SK-N-SH (cell line): ENCODE measurements at regions not wholly inside any gene's neighbourhood (a gene's known extent, or its start where the extent isn't known, plus 50 kb on each side); places are given as distances from the start of the nearest gene placed in this dataset.

ENCODE experiments used
- CTCF ChIA-PET: fragments of 300-600, 350-600 bp; formaldehyde crosslinking; extraction: SDS; loops from one replicate; lab custom pipeline; 2021; lab: Yijun Ruan, JAX
- POLR2A ChIA-PET: fragments of 350-600 bp; sonication (Branson Sonifier 250); formaldehyde crosslinking; extraction: SDS; loops from one replicate; lab custom pipeline; 2020; ENCODE audit warnings: antibody characterized with exemption, inconsistent platforms; lab: Yijun Ruan, JAX
- DNase-seq: peaks from one replicate; pipeline ENCODE4 v3.0.0; 2012
- H2AFZ ChIP-seq: fragments of 200-600 bp; sonication (generic); 2 replicates; pipeline ENCODE4 v1.8.1; 2016; ENCODE audit warnings: antibody characterized with exemption, mild to moderate bottlenecking, low read depth
- H3F3A ChIP-seq: fragments of 200-600 bp; sonication (generic); replicated peaks from 2 replicates; pipeline ENCODE3; 2016; ENCODE audit warnings: antibody characterized with exemption, mild to moderate bottlenecking; ENCODE audit not compliant: insufficient read depth
- H3K27ac ChIP-seq, 2 experiments: fragments of 200-500 bp in 1 of 2; fragments of 200-600 bp in 1 of 2; sonication (Bioruptor generic) in 1 of 2; sonication (generic), shearing (Covaris generic) in 1 of 2; 2 replicates each; pipeline versions ENCODE4 v1.5.1 to v1.6.1; 2014 to 2016; ENCODE audit warnings: low read depth in 2 of 2, inconsistent platforms in 1 of 2, low read length in 1 of 2, mild to moderate bottlenecking in 1 of 2, mixed read lengths in 1 of 2
- H3K27me3 ChIP-seq: fragments of 200-600 bp; sonication (generic), shearing (Covaris generic); 2 replicates; pipeline ENCODE4 v1.6.1; 2016; ENCODE audit warnings: mixed run types; ENCODE audit not compliant: insufficient read depth
- H3K36me3 ChIP-seq, 2 experiments: fragments of 200-500 bp in 1 of 2; fragments of 200-600 bp in 1 of 2; sonication (Bioruptor generic) in 1 of 2; sonication (generic) in 1 of 2; replicated peaks in 1 of 2; 2 replicates each; pipeline versions ENCODE3 to v1.5.1; 2014 to 2016; ENCODE audit warnings: low read length in 1 of 2, mild to moderate bottlenecking in 1 of 2; ENCODE audit not compliant: insufficient read depth in 2 of 2, control insufficient read depth in 1 of 2
- H3K4me1 ChIP-seq, 2 experiments: fragments of 200-500 bp in 1 of 2; fragments of 200-600 bp in 1 of 2; sonication (Bioruptor generic) in 1 of 2; sonication (generic), shearing (Covaris generic) in 1 of 2; 2 replicates each; pipeline versions ENCODE4 v1.5.1 to v1.6.1; 2014 to 2016; ENCODE audit warnings: low read depth in 1 of 2, low read length in 1 of 2, mixed run types in 1 of 2; ENCODE audit not compliant: insufficient read depth in 2 of 2, control insufficient read depth in 1 of 2
- H3K4me2 ChIP-seq: fragments of 200-600 bp; sonication (generic), shearing (Covaris generic); 2 replicates; pipeline ENCODE4 v1.6.1; 2017; ENCODE audit warnings: mixed run types
- H3K4me3 ChIP-seq, 2 experiments: fragments of 200-500 bp in 1 of 2; fragments of 200-600 bp in 1 of 2; sonication (Bioruptor generic) in 1 of 2; sonication (generic), shearing (Covaris generic) in 1 of 2; 2 replicates each; pipeline versions ENCODE4 v1.5.1 to v1.8.1; 2014 to 2016; ENCODE audit warnings: low read depth in 2 of 2, inconsistent platforms in 1 of 2, low read length in 1 of 2, mild to moderate bottlenecking in 1 of 2, mixed read lengths in 1 of 2, moderate library complexity in 1 of 2
- H3K79me2 ChIP-seq: fragments of 200-600 bp; sonication (generic); 2 replicates; pipeline ENCODE4 v1.8.1; 2017; ENCODE audit warnings: mild to moderate bottlenecking; ENCODE audit not compliant: insufficient read depth
- H3K9ac ChIP-seq: fragments of 200-600 bp; sonication (generic); 2 replicates; pipeline ENCODE4 v1.6.1; 2017; ENCODE audit warnings: mixed run types
- H3K9me2 ChIP-seq: fragments of 200-600 bp; sonication (generic); 2 replicates; pipeline ENCODE4 v1.6.1; 2017; ENCODE audit warnings: mixed run types
- H3K9me3 ChIP-seq: fragments of 200-600 bp; sonication (generic); 2 replicates; pipeline ENCODE4 v1.6.1; 2017; ENCODE audit warnings: mixed run types, mild to moderate bottlenecking, moderate library complexity
- H4K20me1 ChIP-seq: fragments of 200-600 bp; sonication (generic); 2 replicates; pipeline ENCODE4 v1.6.1; 2017; ENCODE audit warnings: mild to moderate bottlenecking, mixed run types; ENCODE audit not compliant: insufficient read depth
- CHD2 ChIP-seq: fragments of 150-350 bp; IDR thresholded peaks from 2 replicates; pipeline ENCODE4 v1.6.1; 2018; ENCODE audit warnings: low read length; ENCODE audit not compliant: partially characterized antibody
- EP300 ChIP-seq, 2 experiments: IDR thresholded peaks; 2 replicates each; pipeline versions ENCODE4 v1.4.0 to v1.6.1; 2012; ENCODE audit warnings: borderline replicate concordance in 1 of 2, low read depth in 1 of 2, low read length in 1 of 2
- GABPA ChIP-seq: IDR thresholded peaks from 2 replicates; pipeline ENCODE4 v1.4.0; 2012; ENCODE audit warnings: low read depth, mild to moderate bottlenecking
- NFIC ChIP-seq: IDR thresholded peaks from 2 replicates; pipeline ENCODE4 v1.4.0; 2012; ENCODE audit warnings: borderline replicate concordance
- NRF1 ChIP-seq: IDR thresholded peaks from 2 replicates; pipeline ENCODE4 v1.6.1; 2012; ENCODE audit warnings: low read depth, mild to moderate bottlenecking, low read length
- POLR2AphosphoS5 ChIP-seq: IDR thresholded peaks from 2 replicates; pipeline ENCODE4 v1.6.1; 2012; ENCODE audit warnings: low read depth, low read length
- RAD21 ChIP-seq: IDR thresholded peaks from 2 replicates; pipeline ENCODE4 v1.6.1; 2012; ENCODE audit warnings: mild to moderate bottlenecking, low read length
- RCOR1 ChIP-seq: fragments of 150-350 bp; IDR thresholded peaks from 2 replicates; pipeline ENCODE4 v1.6.1; 2017; ENCODE audit warnings: antibody characterized with exemption, low read length
- RFX5 ChIP-seq: IDR thresholded peaks from 2 replicates; pipeline ENCODE4 v1.6.1; 2012; ENCODE audit warnings: mild to moderate bottlenecking, improper control_type of control experiment, low read length
- RXRA ChIP-seq: IDR thresholded peaks from 2 replicates; pipeline ENCODE4 v1.4.0; 2012; ENCODE audit warnings: low read depth, mild to moderate bottlenecking, borderline replicate concordance
- SMC3 ChIP-seq: IDR thresholded peaks from 2 replicates; pipeline ENCODE4 v1.6.1; 2012; ENCODE audit warnings: low read depth, low read length, improper control_type of control experiment
- WGBS: methylation state at CpG from one replicate; pipeline ENCODE4 v1.1.6; 2017; ENCODE audit warnings: low lambda C conversion rate; 5-methylcytosine and 5-hydroxymethylcytosine counted together
- TF ChIP-seq, protein P1 (sequence below): IDR thresholded peaks from 2 replicates; pipeline ENCODE4 v1.6.1; 2012; ENCODE audit warnings: mild to moderate bottlenecking, low read depth, low read length, moderate library complexity
- TF ChIP-seq, protein P2 (sequence below): fragments of 150-350 bp; IDR thresholded peaks from 2 replicates; pipeline ENCODE4 v1.6.1; 2017; ENCODE audit warnings: antibody characterized with exemption, low read length, low read depth, borderline replicate concordance
- TF ChIP-seq, protein P3 (sequence below): IDR thresholded peaks from 2 replicates; pipeline ENCODE4 v1.4.0; 2012; ENCODE audit warnings: low read depth, borderline replicate concordance

DNA sequence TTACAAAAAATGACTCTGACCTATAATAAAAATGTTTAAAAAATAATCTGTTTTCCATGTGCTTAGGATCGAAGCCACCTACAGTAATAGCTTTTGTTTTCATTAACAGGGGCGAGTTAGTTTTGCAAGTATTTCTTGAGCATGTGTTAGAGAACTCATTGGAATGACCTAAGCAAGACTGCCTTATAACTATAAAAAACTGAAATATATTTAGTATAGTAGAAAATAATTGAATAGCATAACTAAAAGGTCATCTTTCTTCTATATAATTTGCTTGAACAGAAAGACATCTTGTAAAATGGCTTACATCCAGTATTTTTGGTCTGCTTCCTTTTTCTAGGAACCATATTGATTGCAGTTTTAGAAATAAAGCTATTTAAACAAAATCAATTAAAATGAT, 241.5 kb upstream of the NRIP1 start:
- Histone ChIP-seq H3K36me3 (no peaks in the 10 kb centered on the region), H4K20me1 (no peaks in the 10 kb centered on the region), H3F3A (no peaks in the 10 kb centered on the region), H3K4me1 (no peaks in the 10 kb centered on the region), H3K27me3 (no peaks in the 10 kb centered on the region), H3K9me2 (no peaks in the 10 kb centered on the region; the same call in 1 of the 2 replicates), H3K4me3 (no peak overlapping the region), H2AFZ (no peak overlapping the region), H3K9ac (no peak overlapping the region), H3K79me2 (no peaks in the 10 kb centered on the region), H3K4me2 (no peak overlapping the region), H3K27ac (no peak overlapping the region), H3K9me3 (no peaks in the 10 kb centered on the region)
- TF ChIP-seq SMC3, result no peak
- CTCF ChIA-PET, result no interaction called here
- 2% methylated on average over 2 of the region's 2 CpGs for WGBS
- POLR2A ChIA-PET, result no interaction called here
- DNase-seq, result no peak

DNA sequence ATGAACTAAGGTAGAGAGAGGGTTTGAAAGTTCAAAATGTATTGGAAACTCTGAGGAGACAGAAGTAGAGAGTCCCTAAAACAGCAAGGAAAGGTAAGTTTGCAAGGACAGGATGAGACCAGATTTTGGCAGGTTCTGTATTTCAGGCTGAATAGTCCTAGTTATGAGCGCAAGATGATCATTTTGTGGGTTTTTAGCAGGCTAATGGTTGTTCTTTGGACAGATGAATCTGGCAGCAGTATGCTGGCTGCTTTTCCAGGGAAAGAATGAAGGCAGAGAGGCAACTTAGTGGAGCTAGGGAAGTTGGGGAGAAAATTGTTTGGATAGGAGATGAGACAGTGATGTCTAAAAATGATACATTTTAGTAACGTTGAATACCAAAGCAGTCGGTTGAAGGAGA, 243.5 kb upstream of the NRIP1 start:
- ChIA-PET POLR2A (no interaction called here), CTCF (no interaction called here)
- DNase-seq, result no peak
- Histone ChIP-seq H3K9ac (no peak overlapping the region), H3K4me3 (no peak overlapping the region), H3F3A (no peaks in the 10 kb centered on the region), H3K27me3 (no peaks in the 10 kb centered on the region), H3K36me3 (no peaks in the 10 kb centered on the region), H3K9me2 (no peaks in the 10 kb centered on the region; the same call in 1 of the 2 replicates), H3K9me3 (no peaks in the 10 kb centered on the region), H3K79me2 (no peaks in the 10 kb centered on the region), H3K4me1 (no peaks in the 10 kb centered on the region), H4K20me1 (no peaks in the 10 kb centered on the region), H3K27ac (no peak overlapping the region), H3K4me2 (no peak overlapping the region), H2AFZ (no peak overlapping the region)
- TF ChIP-seq RAD21, result no peak
- no peak for TF ChIP-seq NRF1
- no peak for TF ChIP-seq GABPA
- no peak for TF ChIP-seq NFIC
- no peak for TF ChIP-seq EP300 (IDR thresholded peaks at IDR 0.05; ENCODE audit: borderline replicate concordance in 1 of 2, low read depth in 1 of 2, low read length in 1 of 2)
- no peak for TF ChIP-seq RXRA
- TF ChIP-seq RFX5, result no peak
- TF ChIP-seq, protein P1, sequence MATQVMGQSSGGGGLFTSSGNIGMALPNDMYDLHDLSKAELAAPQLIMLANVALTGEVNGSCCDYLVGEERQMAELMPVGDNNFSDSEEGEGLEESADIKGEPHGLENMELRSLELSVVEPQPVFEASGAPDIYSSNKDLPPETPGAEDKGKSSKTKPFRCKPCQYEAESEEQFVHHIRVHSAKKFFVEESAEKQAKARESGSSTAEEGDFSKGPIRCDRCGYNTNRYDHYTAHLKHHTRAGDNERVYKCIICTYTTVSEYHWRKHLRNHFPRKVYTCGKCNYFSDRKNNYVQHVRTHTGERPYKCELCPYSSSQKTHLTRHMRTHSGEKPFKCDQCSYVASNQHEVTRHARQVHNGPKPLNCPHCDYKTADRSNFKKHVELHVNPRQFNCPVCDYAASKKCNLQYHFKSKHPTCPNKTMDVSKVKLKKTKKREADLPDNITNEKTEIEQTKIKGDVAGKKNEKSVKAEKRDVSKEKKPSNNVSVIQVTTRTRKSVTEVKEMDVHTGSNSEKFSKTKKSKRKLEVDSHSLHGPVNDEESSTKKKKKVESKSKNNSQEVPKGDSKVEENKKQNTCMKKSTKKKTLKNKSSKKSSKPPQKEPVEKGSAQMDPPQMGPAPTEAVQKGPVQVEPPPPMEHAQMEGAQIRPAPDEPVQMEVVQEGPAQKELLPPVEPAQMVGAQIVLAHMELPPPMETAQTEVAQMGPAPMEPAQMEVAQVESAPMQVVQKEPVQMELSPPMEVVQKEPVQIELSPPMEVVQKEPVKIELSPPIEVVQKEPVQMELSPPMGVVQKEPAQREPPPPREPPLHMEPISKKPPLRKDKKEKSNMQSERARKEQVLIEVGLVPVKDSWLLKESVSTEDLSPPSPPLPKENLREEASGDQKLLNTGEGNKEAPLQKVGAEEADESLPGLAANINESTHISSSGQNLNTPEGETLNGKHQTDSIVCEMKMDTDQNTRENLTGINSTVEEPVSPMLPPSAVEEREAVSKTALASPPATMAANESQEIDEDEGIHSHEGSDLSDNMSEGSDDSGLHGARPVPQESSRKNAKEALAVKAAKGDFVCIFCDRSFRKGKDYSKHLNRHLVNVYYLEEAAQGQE, result no peak
- TF ChIP-seq CHD2, result no peak
- TF ChIP-seq, protein P2, sequence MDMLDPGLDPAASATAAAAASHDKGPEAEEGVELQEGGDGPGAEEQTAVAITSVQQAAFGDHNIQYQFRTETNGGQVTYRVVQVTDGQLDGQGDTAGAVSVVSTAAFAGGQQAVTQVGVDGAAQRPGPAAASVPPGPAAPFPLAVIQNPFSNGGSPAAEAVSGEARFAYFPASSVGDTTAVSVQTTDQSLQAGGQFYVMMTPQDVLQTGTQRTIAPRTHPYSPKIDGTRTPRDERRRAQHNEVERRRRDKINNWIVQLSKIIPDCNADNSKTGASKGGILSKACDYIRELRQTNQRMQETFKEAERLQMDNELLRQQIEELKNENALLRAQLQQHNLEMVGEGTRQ, result no peak
- TF ChIP-seq RCOR1, result no peak
- no peak for TF ChIP-seq POLR2AphosphoS5
- TF ChIP-seq, protein P3, sequence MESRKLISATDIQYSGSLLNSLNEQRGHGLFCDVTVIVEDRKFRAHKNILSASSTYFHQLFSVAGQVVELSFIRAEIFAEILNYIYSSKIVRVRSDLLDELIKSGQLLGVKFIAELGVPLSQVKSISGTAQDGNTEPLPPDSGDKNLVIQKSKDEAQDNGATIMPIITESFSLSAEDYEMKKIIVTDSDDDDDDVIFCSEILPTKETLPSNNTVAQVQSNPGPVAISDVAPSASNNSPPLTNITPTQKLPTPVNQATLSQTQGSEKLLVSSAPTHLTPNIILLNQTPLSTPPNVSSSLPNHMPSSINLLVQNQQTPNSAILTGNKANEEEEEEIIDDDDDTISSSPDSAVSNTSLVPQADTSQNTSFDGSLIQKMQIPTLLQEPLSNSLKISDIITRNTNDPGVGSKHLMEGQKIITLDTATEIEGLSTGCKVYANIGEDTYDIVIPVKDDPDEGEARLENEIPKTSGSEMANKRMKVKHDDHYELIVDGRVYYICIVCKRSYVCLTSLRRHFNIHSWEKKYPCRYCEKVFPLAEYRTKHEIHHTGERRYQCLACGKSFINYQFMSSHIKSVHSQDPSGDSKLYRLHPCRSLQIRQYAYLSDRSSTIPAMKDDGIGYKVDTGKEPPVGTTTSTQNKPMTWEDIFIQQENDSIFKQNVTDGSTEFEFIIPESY, result no peak
- WGBS, result 7% methylated on average over 3 of the region's 3 CpGs
